K562 (cell line): ENCODE measurements at regions not wholly inside any gene's neighbourhood (a gene's known extent, or its start where the extent isn't known, plus 50 kb on each side); places are given as distances from the start of the nearest gene placed in this dataset.
A peak's percentile ranks its signal among the peaks of the same experiment; 100 is the strongest.

Source experiments
- ATAC-seq: fragments of 200-7000 bp; cut with Tn5 transposase; 3 replicates; pipeline ENCODE4 v1.9.1; 2020; ENCODE audit warnings: moderate library complexity
- BruUV-seq: library from RNA; stranded (reverse); fragments of 400-500 nt; replicated peaks from 2 replicates; lab custom pipeline; 2021; lab: Mats Ljungman, UMichigan
- CTCF ChIA-PET: fragments of 300-600 bp; formaldehyde crosslinking; extraction: SDS; loops from one replicate; lab custom pipeline; 2021; ENCODE audit warnings: low intra/inter-chr PET ratio; lab: Yijun Ruan, JAX
- POLR2A ChIA-PET: fragments of 300-600, 350-650 bp; sonication (Branson Sonifier 250); formaldehyde crosslinking; extraction: SDS; loops from one replicate; lab custom pipeline; 2021; ENCODE audit warnings: antibody characterized with exemption, inconsistent platforms; lab: Yijun Ruan, JAX
- DNase-seq, 4 experiments: peaks; one replicate each; pipeline versions ENCODE4 v3.0.0 to v3.0.0-alpha.2; 2011 to 2018; ENCODE audit warnings: low spot score in 3 of 4, mixed read lengths in 3 of 4; ENCODE audit errors: extremely low read depth in 1 of 4
- FAIRE-seq: peaks from 2 replicates; lab custom pipeline; 2011; peaks lifted over from hg19 to GRCh38; lab: Jason Lieb, UNC
- H2AFZ ChIP-seq: 2 replicates; pipeline ENCODE4 v1.6.0; 2011; ENCODE audit warnings: low read depth, low read length, control low read depth, inconsistent platforms
- H3K27ac ChIP-seq: fragments of 200-600 bp; 3 replicates; pipeline ENCODE4 v1.8.0; 2011; ENCODE audit warnings: low read depth, mild to moderate bottlenecking, control low read depth, inconsistent platforms, low read length, moderate library complexity, mixed read lengths; ENCODE audit errors: extremely low read depth
- H3K27me3 ChIP-seq, 2 experiments: fragments of 300-600 bp in 1 of 2; 2 replicates in 1 of 2; 3 replicates in 1 of 2; pipeline versions ENCODE4 v1.6.0 to v1.8.0; 2011; ENCODE audit warnings: inconsistent platforms in 2 of 2, low read length in 2 of 2, mild to moderate bottlenecking in 1 of 2, mixed read lengths in 1 of 2, moderate library complexity in 1 of 2; ENCODE audit not compliant: control insufficient read depth in 2 of 2, insufficient read depth in 2 of 2
- H3K36me3 ChIP-seq: fragments of 300-600 bp; 3 replicates; pipeline ENCODE4 v1.8.0; 2011; ENCODE audit warnings: mild to moderate bottlenecking, low read length, inconsistent platforms; ENCODE audit not compliant: control insufficient read depth, insufficient read depth
- H3K4me1 ChIP-seq, 2 experiments: fragments of 200-600 bp in 1 of 2; replicated peaks in 1 of 2; 2 replicates in 1 of 2; 3 replicates in 1 of 2; pipeline versions ENCODE4 v1.5.1 to v1.8.0; 2011; ENCODE audit warnings: inconsistent platforms in 2 of 2, low read length in 2 of 2, mild to moderate bottlenecking in 1 of 2, mixed read lengths in 1 of 2, moderate library complexity in 1 of 2; ENCODE audit not compliant: control insufficient read depth in 2 of 2, insufficient read depth in 2 of 2
- H3K4me2 ChIP-seq: 2 replicates; pipeline ENCODE4 v1.6.1; 2011; ENCODE audit warnings: low read length, control low read depth, inconsistent platforms, mixed read lengths; ENCODE audit not compliant: insufficient read depth
- H3K4me3 ChIP-seq: fragments of 200-600 bp; sonication (generic), shearing (Covaris generic); 2 replicates; pipeline ENCODE4 v1.5.1; 2016; ENCODE audit warnings: control low read depth, inconsistent platforms
- H3K79me2 ChIP-seq: fragments of 200-600 bp; 3 replicates; pipeline ENCODE4 v1.8.0; 2011; ENCODE audit warnings: low read length, inconsistent platforms; ENCODE audit not compliant: control insufficient read depth, insufficient read depth
- H3K9ac ChIP-seq, 2 experiments: 2 replicates each; pipeline versions ENCODE4 v1.6.0 to v1.6.1; 2011; ENCODE audit warnings: low read depth in 2 of 2, low read length in 2 of 2, control low read depth in 1 of 2, inconsistent platforms in 1 of 2, mild to moderate bottlenecking in 1 of 2, mixed read lengths in 1 of 2; ENCODE audit not compliant: insufficient read depth in 1 of 2
- H3K9me1 ChIP-seq: one replicate; pipeline ENCODE4 v1.6.0; 2011; ENCODE audit warnings: inconsistent platforms, mild to moderate bottlenecking, low read length, moderate library complexity; ENCODE audit not compliant: control insufficient read depth, insufficient read depth
- H3K9me3 ChIP-seq: replicated peaks from 2 replicates; pipeline ENCODE4 v1.5.1; 2011; ENCODE audit warnings: low read depth, low read length, inconsistent platforms; ENCODE audit not compliant: control insufficient read depth, insufficient read depth
- H4K20me1 ChIP-seq: replicated peaks from 2 replicates; pipeline ENCODE4 v1.6.1; 2011; ENCODE audit warnings: low read length, inconsistent platforms, mixed read lengths; ENCODE audit not compliant: control insufficient read depth, insufficient read depth
- CREB1 ChIP-seq, 2 experiments: sonication (generic) in 1 of 2; formaldehyde crosslinking in 1 of 2; IDR thresholded peaks; 2 replicates each; pipeline versions ENCODE4 v1.6.1 to v1.8.0; 2012 to 2022; ENCODE audit warnings: inconsistent platforms in 1 of 2, mild to moderate bottlenecking in 1 of 2, missing genetic modification reagents in 1 of 2, moderate library complexity in 1 of 2
- ESRRA ChIP-seq: fragments of 450-650 bp; IDR thresholded peaks from 2 replicates; pipeline ENCODE4 v1.6.1; 2014; ENCODE audit warnings: low read depth, mild to moderate bottlenecking, moderate library complexity, borderline replicate concordance
- ETV6 ChIP-seq, 3 experiments: fragments of 150-350 bp in 1 of 3; sonication (generic) in 1 of 3; formaldehyde crosslinking in 1 of 3; IDR thresholded peaks; 2 replicates each; pipeline versions ENCODE4 v1.6.1 to v1.8.0; 2014 to 2022; ENCODE audit warnings: borderline replicate concordance in 2 of 3, low read depth in 2 of 3, antibody characterized with exemption in 1 of 3, low read length in 1 of 3, mild to moderate bottlenecking in 1 of 3, missing genetic modification reagents in 1 of 3
- FOXA3 ChIP-seq, 2 experiments: fragments of 450-650 bp in 1 of 2; sonication (generic) in 1 of 2; formaldehyde crosslinking; IDR thresholded peaks in 1 of 2; conservative IDR thresholded peaks in 1 of 2; 2 replicates each; pipeline versions ENCODE4 v1.4.0 to v1.8.0; 2020 to 2022; ENCODE audit warnings: mild to moderate bottlenecking in 2 of 2, missing genetic modification reagents in 1 of 2
- MCM7 ChIP-seq, 2 experiments: fragments of 450-650 bp; IDR thresholded peaks; 2 replicates each; pipeline ENCODE4 v1.6.1; 2016 to 2018
- NFIC ChIP-seq: fragments of 450-650 bp; IDR thresholded peaks from 2 replicates; pipeline ENCODE4 v1.6.1; 2017; ENCODE audit warnings: mild to moderate bottlenecking, inconsistent platforms
- NFIX ChIP-seq: fragments of 250-450 bp; sonication (Bioruptor Pico); IDR thresholded peaks from 2 replicates; pipeline ENCODE4 v1.4.0; 2020; ENCODE audit warnings: low read depth, mild to moderate bottlenecking, moderate library complexity
- NONO ChIP-seq, 2 experiments: fragments of 200-400 bp in 1 of 2; fragments of 450-650 bp in 1 of 2; formaldehyde crosslinking in 1 of 2; IDR thresholded peaks; 2 replicates each; pipeline ENCODE4 v1.6.1; 2017; ENCODE audit warnings: low read depth in 2 of 2, mild to moderate bottlenecking in 2 of 2, moderate library complexity in 2 of 2, low read length in 1 of 2
- NR3C1 ChIP-seq: sonication (generic); formaldehyde crosslinking; IDR thresholded peaks from 2 replicates; pipeline ENCODE4 v1.8.1; 2022; ENCODE audit warnings: missing genetic modification reagents
- RFX7 ChIP-seq: fragments of 250-450 bp; sonication (Bioruptor Pico); IDR thresholded peaks from 2 replicates; pipeline ENCODE4 v1.5.1; 2021; ENCODE audit warnings: mild to moderate bottlenecking
- STAG1 ChIP-seq: sonication (generic); formaldehyde crosslinking; IDR thresholded peaks from 2 replicates; pipeline ENCODE4 v1.5.0; 2020; ENCODE audit warnings: missing genetic modification reagents, borderline replicate concordance
- TRIM24 ChIP-seq, 2 experiments: fragments of 450-650 bp; IDR thresholded peaks; 2 replicates each; pipeline ENCODE4 v1.6.1; 2016
- ZNF133 ChIP-seq: fragments of 250-450 bp; sonication (Bioruptor Pico); IDR thresholded peaks from 2 replicates; pipeline ENCODE4 v1.4.0; 2020; ENCODE audit warnings: mild to moderate bottlenecking
- ZNF23 ChIP-seq: fragments of 250-450 bp; sonication (Bioruptor Pico); IDR thresholded peaks from 2 replicates; pipeline ENCODE4 v1.4.0; 2020; ENCODE audit warnings: mild to moderate bottlenecking
- ZNF253 ChIP-seq: fragments of 250-450 bp; sonication (Bioruptor Pico); conservative IDR thresholded peaks from 2 replicates; pipeline ENCODE4 v1.6.1; 2021; ENCODE audit warnings: mild to moderate bottlenecking
- ZNF707 ChIP-seq: fragments of 250-450 bp; sonication (Bioruptor Pico); conservative IDR thresholded peaks from 2 replicates; pipeline ENCODE4 v1.8.0; 2022; ENCODE audit warnings: inconsistent platforms, mild to moderate bottlenecking, moderate library complexity
- WGBS: fragments of 100-300 bp; shearing (Covaris generic); methylation state at CpG from one replicate; pipeline ENCODE4 v1.1.6; 2016; ENCODE audit warnings: low coverage, mixed read lengths; ENCODE audit not compliant: insufficient coverage; ENCODE audit errors: missing lambda C conversion rate; 5-methylcytosine and 5-hydroxymethylcytosine counted together
- in situ Hi-C: fragments of 300-500 bp; cut with MboI; formaldehyde crosslinking; loops from 4 replicates; pipeline ENCODE4 v1.15.0; 2018; ENCODE audit warnings: inconsistent platforms, mixed read lengths
- intact Hi-C: fragments of 100-400 bp; cut with micrococcal nuclease; formaldehyde crosslinking; loops from 2 replicates; pipeline ENCODE4 v1.14.2; 2022
- TF ChIP-seq, protein P1 (sequence below): fragments of 450-650 bp; IDR thresholded peaks from 2 replicates; pipeline ENCODE4 v1.6.1; 2016; ENCODE audit warnings: mild to moderate bottlenecking

DNA sequence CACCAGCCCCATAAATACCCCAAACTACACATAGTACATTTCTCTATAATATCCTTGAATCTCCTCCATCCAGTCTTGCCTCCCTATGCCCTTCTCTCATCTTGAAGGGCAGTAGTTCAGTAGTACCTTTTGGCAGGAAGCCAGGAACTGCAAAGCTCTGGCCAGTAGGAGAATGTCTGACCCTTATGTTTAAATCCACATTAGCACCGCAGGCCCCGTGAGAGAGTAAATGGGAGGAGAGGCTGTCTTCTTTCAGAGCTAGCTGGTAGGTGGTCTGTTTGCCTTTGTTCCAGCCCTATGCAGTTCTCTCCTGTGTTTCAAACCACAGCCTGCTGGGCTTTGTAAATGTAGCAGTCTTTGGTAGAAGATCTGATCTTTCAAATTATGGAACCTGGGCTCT lies 690.7 kb downstream of the DOK5 start:
- no TSS peak for BruUV-seq
- H3K4me3 ChIP-seq = no peak overlapping the region
- H3K9ac ChIP-seq = no peak overlapping the region
- intact Hi-C loops = no loop called here
- H4K20me1 ChIP-seq = no peaks in the 10 kb centered on the region
- H2AFZ ChIP-seq = no peak overlapping the region
- H3K27ac ChIP-seq = no peak overlapping the region
- H3K4me2 ChIP-seq = no peak overlapping the region
- in situ Hi-C loops = no loop called here
- 0% methylated on average over 2 of the region's 2 CpGs for WGBS
- no peaks in the 10 kb centered on the region for H3K79me2 ChIP-seq
- ATAC-seq (no peak), DNase-seq (peak in 1 of 4 experiments; percentile 1), FAIRE-seq (no peak)
- ChIA-PET POLR2A (no interaction called here), CTCF (no interaction called here)
- no peaks in the 10 kb centered on the region for H3K9me1 ChIP-seq
- TF ChIP-seq TRIM24 (IDR thresholded peaks at IDR 0.05) (no peak), MCM7 (IDR thresholded peaks at IDR 0.05) (no peak), CREB1 (IDR thresholded peaks at IDR 0.05) (no peak), CREB1 (CRISPR knock-in tag; IDR thresholded peaks at IDR 0.05) (no peak), STAG1 (CRISPR knock-in tag) (no peak), ZNF707 (CRISPR knock-in tag) (no peak), NONO (IDR thresholded peaks at IDR 0.05; ENCODE audit: low read depth in 2 of 2, low read length in 1 of 2) (no peak), ZNF133 (CRISPR knock-in tag) (no peak), NFIX (CRISPR knock-in tag) (peak; percentile 40; the same call in 1 of the 2 replicates), FOXA3 (CRISPR knock-in tag; conservative IDR thresholded peaks at IDR 0.05 in 1 of 2, IDR thresholded peaks at IDR 0.05 in 1 of 2) (no peak), ETV6 (IDR thresholded peaks at IDR 0.05; ENCODE audit: borderline replicate concordance in 1 of 2, low read depth in 2 of 2, low read length in 1 of 2) (no peak), ETV6 (CRISPR knock-in tag; IDR thresholded peaks at IDR 0.05; ENCODE audit: borderline replicate concordance) (no peak), ESRRA (no peak), NR3C1 (no peak), ZNF23 (no peak), NFIC (peak; percentile 85), ZNF253 (CRISPR knock-in tag) (no peak), RFX7 (no peak)
- TF ChIP-seq, protein P1, sequence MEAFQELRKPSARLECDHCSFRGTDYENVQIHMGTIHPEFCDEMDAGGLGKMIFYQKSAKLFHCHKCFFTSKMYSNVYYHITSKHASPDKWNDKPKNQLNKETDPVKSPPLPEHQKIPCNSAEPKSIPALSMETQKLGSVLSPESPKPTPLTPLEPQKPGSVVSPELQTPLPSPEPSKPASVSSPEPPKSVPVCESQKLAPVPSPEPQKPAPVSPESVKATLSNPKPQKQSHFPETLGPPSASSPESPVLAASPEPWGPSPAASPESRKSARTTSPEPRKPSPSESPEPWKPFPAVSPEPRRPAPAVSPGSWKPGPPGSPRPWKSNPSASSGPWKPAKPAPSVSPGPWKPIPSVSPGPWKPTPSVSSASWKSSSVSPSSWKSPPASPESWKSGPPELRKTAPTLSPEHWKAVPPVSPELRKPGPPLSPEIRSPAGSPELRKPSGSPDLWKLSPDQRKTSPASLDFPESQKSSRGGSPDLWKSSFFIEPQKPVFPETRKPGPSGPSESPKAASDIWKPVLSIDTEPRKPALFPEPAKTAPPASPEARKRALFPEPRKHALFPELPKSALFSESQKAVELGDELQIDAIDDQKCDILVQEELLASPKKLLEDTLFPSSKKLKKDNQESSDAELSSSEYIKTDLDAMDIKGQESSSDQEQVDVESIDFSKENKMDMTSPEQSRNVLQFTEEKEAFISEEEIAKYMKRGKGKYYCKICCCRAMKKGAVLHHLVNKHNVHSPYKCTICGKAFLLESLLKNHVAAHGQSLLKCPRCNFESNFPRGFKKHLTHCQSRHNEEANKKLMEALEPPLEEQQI = no peak
- no peaks in the 10 kb centered on the region for H3K36me3 ChIP-seq
- H3K4me1 ChIP-seq = no peaks in the 10 kb centered on the region
- no peaks in the 10 kb centered on the region for H3K27me3 ChIP-seq
- no peaks in the 10 kb centered on the region for H3K9me3 ChIP-seq
